PC-9 (cell line): ENCODE measurements at regions not wholly inside any gene's neighbourhood (a gene's known extent, or its start where the extent isn't known, plus 50 kb on each side); places are given as distances from the start of the nearest gene placed in this dataset.

Experiments used
- BruUV-seq: library from RNA; stranded (reverse); fragments of 400-500 nt; replicated peaks from 2 replicates; lab custom pipeline; 2021; lab: Mats Ljungman, UMichigan
- CTCF ChIA-PET: fragments of 300-600 bp; sonication (Branson Sonifier 250); formaldehyde crosslinking; loops from one replicate; lab custom pipeline; 2022; ENCODE audit warnings: antibody characterized with exemption; lab: Charles Lee
- POLR2A ChIA-PET: fragments of 300-600 bp; sonication (Branson Sonifier 250); formaldehyde crosslinking; loops from one replicate; lab custom pipeline; 2022; ENCODE audit warnings: antibody characterized with exemption; ENCODE audit not compliant: unreplicated experiment; lab: Charles Lee
- DNase-seq, 2 experiments: peaks; one replicate each; pipeline versions ENCODE4 v3.0.0 to v3.0.0-alpha.2; 2015 to 2022; ENCODE audit warnings: mixed read lengths in 1 of 2
- H2AFZ ChIP-seq: fragments of 200-600 bp; sonication (generic); 2 replicates; pipeline ENCODE4 v1.8.1; 2017; ENCODE audit warnings: antibody characterized with exemption
- H3F3A ChIP-seq: fragments of 200-600 bp; sonication (generic); 2 replicates; pipeline ENCODE4 v1.8.1; 2017; ENCODE audit warnings: antibody characterized with exemption, mild to moderate bottlenecking, low read depth; ENCODE audit not compliant: insufficient read depth
- H3K27ac ChIP-seq: fragments of 200-600 bp; sonication (generic); 2 replicates; pipeline ENCODE4 v1.6.1; 2016; ENCODE audit warnings: mixed run types
- H3K27me3 ChIP-seq: fragments of 200-600 bp; sonication (generic); 2 replicates; pipeline ENCODE4 v1.6.1; 2016; ENCODE audit warnings: low read depth, mixed run types; ENCODE audit not compliant: insufficient read depth
- H3K36me3 ChIP-seq: fragments of 200-600 bp; sonication (generic); 2 replicates; pipeline ENCODE4 v1.6.1; 2016; ENCODE audit warnings: low read depth, mixed run types
- H3K4me1 ChIP-seq: fragments of 200-600 bp; sonication (generic); replicated peaks from 2 replicates; pipeline ENCODE4 v1.6.1; 2016; ENCODE audit warnings: mixed run types; ENCODE audit not compliant: insufficient read depth
- H3K4me2 ChIP-seq: fragments of 200-600 bp; sonication (generic); 2 replicates; pipeline ENCODE4 v1.6.1; 2017; ENCODE audit warnings: mixed run types
- H3K4me3 ChIP-seq: fragments of 200-600 bp; sonication (generic); 2 replicates; pipeline ENCODE4 v1.6.1; 2016; ENCODE audit warnings: mixed run types
- H3K79me2 ChIP-seq: fragments of 200-600 bp; sonication (generic); 2 replicates; pipeline ENCODE4 v1.6.1; 2017; ENCODE audit warnings: low read depth, mixed run types
- H3K9me2 ChIP-seq: fragments of 200-600 bp; sonication (generic); 2 replicates; pipeline ENCODE4 v1.8.1; 2017; ENCODE audit warnings: mild to moderate bottlenecking; ENCODE audit not compliant: insufficient read depth
- H3K9me3 ChIP-seq: fragments of 200-600 bp; sonication (generic); 2 replicates; pipeline ENCODE4 v1.8.1; 2016; ENCODE audit warnings: low read depth; ENCODE audit not compliant: insufficient read depth
- H4K20me1 ChIP-seq: fragments of 200-600 bp; sonication (generic); 2 replicates; pipeline ENCODE4 v1.8.1; 2017; ENCODE audit not compliant: insufficient read depth
- CTCF ChIP-seq: fragments of 200-600 bp; sonication (generic); conservative IDR thresholded peaks from 2 replicates; pipeline ENCODE4 v1.6.1; 2017; ENCODE audit warnings: mixed run types, antibody characterized with exemption, mild to moderate bottlenecking, moderate library complexity
- EZH2 ChIP-seq: fragments of 200-600 bp; sonication (generic); IDR thresholded peaks from 2 replicates; pipeline ENCODE4 v1.8.0; 2017; ENCODE audit warnings: antibody characterized with exemption, low read depth
- intact Hi-C: fragments of 100-400 bp; cut with micrococcal nuclease; formaldehyde crosslinking; loops from one replicate; pipeline ENCODE4 v1.10.0; 2022; ENCODE audit not compliant: unreplicated experiment

GRCh38 chr10:101286248-101287046, 57.2 kb upstream of the LBX1 start:
- BruUV-seq, result no TSS peak
- no peak overlapping the region for H3K4me2 ChIP-seq
- CTCF ChIA-PET, result interaction anchor here (0.7 kb wide), 1 partner anchor 23 kb away, joined by 3 read pairs; no protein-coding TSS in a partner anchor

GRCh38 chr10:101287183-101287996, 58.1 kb upstream of the LBX1 start:
- H4K20me1 ChIP-seq, result no peaks in the 10 kb centered on the region
- TF ChIP-seq EZH2, result no peak
- no peak for TF ChIP-seq CTCF
- no peaks in the 10 kb centered on the region for H3K79me2 ChIP-seq
- H3K36me3 ChIP-seq, result no peaks in the 10 kb centered on the region
- H3F3A ChIP-seq, result no peaks in the 10 kb centered on the region
- ChIA-PET POLR2A (no interaction called here), CTCF (no interaction called here)
- DNase-seq, result no peak
- intact Hi-C loops, result no loop called here
- 0 out of 2 replicates have a peak, but pooled peaks cover 5% of the 10 kb centered on the region for H3K27me3 ChIP-seq
- H3K4me3 ChIP-seq, result no peak overlapping the region
- H3K4me1 ChIP-seq, result no peaks in the 10 kb centered on the region
- no peaks in the 10 kb centered on the region for H3K9me2 ChIP-seq
- no peaks in the 10 kb centered on the region for H3K9me3 ChIP-seq
- no peak overlapping the region for H3K27ac ChIP-seq
- BruUV-seq, result no TSS peak
- H3K4me2 ChIP-seq, result no peak overlapping the region
- no peak overlapping the region for H2AFZ ChIP-seq

More at GRCh38 chr10:101286248-101287046, 57.2 kb upstream of the LBX1 start:
- Histone ChIP-seq H4K20me1 (no peaks in the 10 kb centered on the region), H3K4me3 (no peak overlapping the region), H3K9me2 (no peaks in the 10 kb centered on the region), H3K79me2 (no peaks in the 10 kb centered on the region), H3K27ac (no peak overlapping the region), H3K27me3 (0 out of 2 replicates have a peak, but pooled peaks cover 7% of the 10 kb centered on the region), H3F3A (no peaks in the 10 kb centered on the region), H3K9me3 (no peaks in the 10 kb centered on the region), H3K4me1 (no peaks in the 10 kb centered on the region), H3K36me3 (no peaks in the 10 kb centered on the region), H2AFZ (no peak overlapping the region)
- TF ChIP-seq CTCF (no peak), EZH2 (no peak)
- POLR2A ChIA-PET, result no interaction called here
- no peak for DNase-seq
- intact Hi-C loops, result no loop called here

GRCh38 chr10:101287997-101288635, 58.9 kb upstream of the LBX1 start:
- CTCF ChIA-PET, result interaction anchor here (0.7 to 0.9 kb wide), 2 partner anchors 176 to 179 kb away, joined by 7 to 22 read pairs; no protein-coding TSS in a partner anchor
- no TSS peak for BruUV-seq
- H2AFZ ChIP-seq, result no peak overlapping the region
- no peaks in the 10 kb centered on the region for H3K9me3 ChIP-seq
- no peak overlapping the region for H3K4me3 ChIP-seq
- DNase-seq, result no peak
- no peak overlapping the region for H3K27ac ChIP-seq
- H3F3A ChIP-seq, result no peaks in the 10 kb centered on the region
- H3K4me2 ChIP-seq, result no peak overlapping the region
- peak; percentile 22; the same call in 1 of the 2 replicates for TF ChIP-seq CTCF
- TF ChIP-seq EZH2, result no peak
- POLR2A ChIA-PET, result no interaction called here
- H3K36me3 ChIP-seq, result no peaks in the 10 kb centered on the region
- no peaks in the 10 kb centered on the region for H3K4me1 ChIP-seq
- H4K20me1 ChIP-seq, result no peaks in the 10 kb centered on the region
- no peaks in the 10 kb centered on the region for H3K9me2 ChIP-seq
- H3K27me3 ChIP-seq, result 0 out of 2 replicates have a peak, but pooled peaks cover 8% of the 10 kb centered on the region
- intact Hi-C loops, result no loop called here
- H3K79me2 ChIP-seq, result no peaks in the 10 kb centered on the region
